Loucy (cell line): ENCODE measurements at regions not wholly inside any gene's neighbourhood (a gene's known extent, or its start where the extent isn't known, plus 50 kb on each side); places are given as distances from the start of the nearest gene placed in this dataset.

Experiments
- H2AFZ ChIP-seq: fragments of 200-600 bp; sonication (generic); 2 replicates; pipeline ENCODE4 v1.6.0; 2016; ENCODE audit warnings: antibody characterized with exemption, mild to moderate bottlenecking, low read length, moderate library complexity
- H3F3A ChIP-seq: fragments of 200-600 bp; 2 replicates; pipeline ENCODE4 v1.6.0; 2016; ENCODE audit warnings: antibody characterized with exemption, low read depth, mild to moderate bottlenecking
- H3K27me3 ChIP-seq: fragments of 200-600 bp; sonication (generic); 2 replicates; pipeline ENCODE4 v1.6.1; 2014; ENCODE audit warnings: low read length, mild to moderate bottlenecking; ENCODE audit not compliant: insufficient read depth, poor library complexity, severe bottlenecking
- H3K36me3 ChIP-seq: fragments of 200-600 bp; sonication (generic); 2 replicates; pipeline ENCODE4 v1.6.1; 2016; ENCODE audit warnings: low read length; ENCODE audit not compliant: insufficient read depth
- H3K4me1 ChIP-seq: fragments of 200-600 bp; sonication (generic); 2 replicates; pipeline ENCODE4 v1.5.1; 2014; ENCODE audit warnings: low read length, mild to moderate bottlenecking; ENCODE audit not compliant: insufficient read depth, poor library complexity, severe bottlenecking
- H3K4me2 ChIP-seq: fragments of 200-600 bp; sonication (generic); 2 replicates; pipeline ENCODE4 v1.6.0; 2014; ENCODE audit warnings: antibody characterized with exemption, low read length, low read depth, mild to moderate bottlenecking; ENCODE audit not compliant: poor library complexity, severe bottlenecking
- H3K4me3 ChIP-seq: fragments of 200-600 bp; sonication (generic); 2 replicates; pipeline ENCODE4 v1.5.1; 2014; ENCODE audit warnings: low read length, mild to moderate bottlenecking, mixed read lengths; ENCODE audit not compliant: poor library complexity, severe bottlenecking
- H3K79me2 ChIP-seq: fragments of 200-600 bp; sonication (generic); 2 replicates; pipeline ENCODE4 v1.6.1; 2014; ENCODE audit warnings: low read length; ENCODE audit not compliant: insufficient read depth
- H3K9ac ChIP-seq: fragments of 200-600 bp; sonication (generic); 2 replicates; pipeline ENCODE4 v1.6.0; 2014; ENCODE audit warnings: mild to moderate bottlenecking, low read depth, low read length, moderate library complexity; ENCODE audit not compliant: poor library complexity, severe bottlenecking
- H3K9me2 ChIP-seq: fragments of 200-600 bp; sonication (generic); replicated peaks from 2 replicates; pipeline ENCODE4 v1.6.1; 2016; ENCODE audit warnings: low read depth, low read length, mixed read lengths
- H3K9me3 ChIP-seq: fragments of 200-600 bp; sonication (generic); 2 replicates; pipeline ENCODE4 v1.6.1; 2014; ENCODE audit warnings: mild to moderate bottlenecking, antibody characterized with exemption, low read length, low read depth; ENCODE audit not compliant: insufficient read depth
- H4K20me1 ChIP-seq: fragments of 200-600 bp; sonication (generic); 2 replicates; pipeline ENCODE4 v1.6.0; 2014; ENCODE audit warnings: antibody characterized with exemption, low read length, mild to moderate bottlenecking; ENCODE audit not compliant: insufficient read depth, poor library complexity, severe bottlenecking
- EZH2phosphoT487 ChIP-seq: fragments of 200-600 bp; IDR thresholded peaks from 2 replicates; pipeline ENCODE4 v1.6.1; 2018; ENCODE audit warnings: antibody characterized with exemption, mild to moderate bottlenecking, moderate library complexity, borderline replicate concordance
- TF ChIP-seq, protein P1 (sequence below): fragments of 200-600 bp; sonication (generic); conservative IDR thresholded peaks from 2 replicates; pipeline ENCODE4 v1.5.1; 2014; ENCODE audit warnings: mild to moderate bottlenecking, antibody characterized with exemption, low read length

DNA sequence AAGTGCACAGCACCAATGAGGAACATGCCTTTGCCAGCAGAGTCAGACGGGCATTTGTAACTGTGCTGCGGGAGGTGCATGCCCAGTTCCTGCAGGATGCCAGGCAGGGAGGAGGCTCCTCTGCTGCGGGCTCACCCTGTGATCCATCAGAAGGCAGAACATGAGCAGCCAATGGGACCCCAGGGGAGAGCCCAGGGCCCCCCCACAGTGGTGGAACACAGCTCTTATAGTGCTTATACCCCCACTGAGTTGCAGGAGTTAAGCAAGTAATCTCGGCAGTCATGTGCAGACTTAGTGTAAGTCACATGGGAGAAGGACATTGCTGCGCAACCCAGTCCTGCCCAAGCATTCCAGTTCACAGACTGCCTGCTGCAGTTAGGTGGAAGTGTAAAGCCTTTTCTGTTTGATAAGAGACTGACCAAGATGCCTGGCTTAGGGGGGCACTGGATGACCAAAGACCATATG lies 120.3 kb upstream of the TMEM106B start:
- Histone ChIP-seq H3K79me2 (no peaks in the 10 kb centered on the region), H3K9me2 (0 out of 2 replicates have a peak, but pooled peaks cover 5% of the 10 kb centered on the region), H3K27me3 (no peaks in the 10 kb centered on the region), H3K9ac (no peak overlapping the region), H2AFZ (no peak overlapping the region), H3K4me3 (no peak overlapping the region), H3F3A (no peaks in the 10 kb centered on the region), H4K20me1 (no peaks in the 10 kb centered on the region), H3K36me3 (no peaks in the 10 kb centered on the region), H3K4me1 (no peaks in the 10 kb centered on the region), H3K4me2 (no peak overlapping the region), H3K9me3 (no peaks in the 10 kb centered on the region)
- TF ChIP-seq, protein P1, sequence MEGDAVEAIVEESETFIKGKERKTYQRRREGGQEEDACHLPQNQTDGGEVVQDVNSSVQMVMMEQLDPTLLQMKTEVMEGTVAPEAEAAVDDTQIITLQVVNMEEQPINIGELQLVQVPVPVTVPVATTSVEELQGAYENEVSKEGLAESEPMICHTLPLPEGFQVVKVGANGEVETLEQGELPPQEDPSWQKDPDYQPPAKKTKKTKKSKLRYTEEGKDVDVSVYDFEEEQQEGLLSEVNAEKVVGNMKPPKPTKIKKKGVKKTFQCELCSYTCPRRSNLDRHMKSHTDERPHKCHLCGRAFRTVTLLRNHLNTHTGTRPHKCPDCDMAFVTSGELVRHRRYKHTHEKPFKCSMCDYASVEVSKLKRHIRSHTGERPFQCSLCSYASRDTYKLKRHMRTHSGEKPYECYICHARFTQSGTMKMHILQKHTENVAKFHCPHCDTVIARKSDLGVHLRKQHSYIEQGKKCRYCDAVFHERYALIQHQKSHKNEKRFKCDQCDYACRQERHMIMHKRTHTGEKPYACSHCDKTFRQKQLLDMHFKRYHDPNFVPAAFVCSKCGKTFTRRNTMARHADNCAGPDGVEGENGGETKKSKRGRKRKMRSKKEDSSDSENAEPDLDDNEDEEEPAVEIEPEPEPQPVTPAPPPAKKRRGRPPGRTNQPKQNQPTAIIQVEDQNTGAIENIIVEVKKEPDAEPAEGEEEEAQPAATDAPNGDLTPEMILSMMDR = no peak
- TF ChIP-seq EZH2phosphoT487 = no peak

DNA sequence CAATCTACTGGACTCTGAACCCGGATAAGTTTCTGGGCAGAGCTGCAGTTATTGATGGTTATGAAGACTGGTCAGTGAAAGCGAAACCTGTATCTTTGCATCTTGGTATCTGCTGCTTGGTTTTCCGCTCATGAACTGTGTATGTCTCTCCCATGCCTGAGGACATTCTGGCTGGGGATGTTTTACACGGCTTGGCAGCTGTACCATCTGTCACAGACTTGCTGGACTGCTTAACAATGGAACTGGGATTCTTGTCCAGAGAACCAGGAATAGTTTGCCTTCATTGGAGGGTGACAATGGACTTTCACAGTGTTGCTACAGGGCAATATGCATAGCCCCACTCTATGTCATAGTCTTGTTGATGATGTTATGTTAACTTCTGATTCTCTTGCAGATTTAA lies 119.9 kb upstream of the TMEM106B start:
- Histone ChIP-seq H3K9me3 (no peaks in the 10 kb centered on the region), H3K4me1 (no peaks in the 10 kb centered on the region), H3K4me2 (no peak overlapping the region), H3K79me2 (no peaks in the 10 kb centered on the region), H3K36me3 (no peaks in the 10 kb centered on the region), H3K9me2 (0 out of 2 replicates have a peak, but pooled peaks cover 5% of the 10 kb centered on the region), H3K4me3 (no peak overlapping the region), H4K20me1 (no peaks in the 10 kb centered on the region), H2AFZ (no peak overlapping the region), H3F3A (no peaks in the 10 kb centered on the region), H3K27me3 (no peaks in the 10 kb centered on the region), H3K9ac (no peak overlapping the region)
- no peak for TF ChIP-seq EZH2phosphoT487
- TF ChIP-seq, protein P1 = no peak

DNA sequence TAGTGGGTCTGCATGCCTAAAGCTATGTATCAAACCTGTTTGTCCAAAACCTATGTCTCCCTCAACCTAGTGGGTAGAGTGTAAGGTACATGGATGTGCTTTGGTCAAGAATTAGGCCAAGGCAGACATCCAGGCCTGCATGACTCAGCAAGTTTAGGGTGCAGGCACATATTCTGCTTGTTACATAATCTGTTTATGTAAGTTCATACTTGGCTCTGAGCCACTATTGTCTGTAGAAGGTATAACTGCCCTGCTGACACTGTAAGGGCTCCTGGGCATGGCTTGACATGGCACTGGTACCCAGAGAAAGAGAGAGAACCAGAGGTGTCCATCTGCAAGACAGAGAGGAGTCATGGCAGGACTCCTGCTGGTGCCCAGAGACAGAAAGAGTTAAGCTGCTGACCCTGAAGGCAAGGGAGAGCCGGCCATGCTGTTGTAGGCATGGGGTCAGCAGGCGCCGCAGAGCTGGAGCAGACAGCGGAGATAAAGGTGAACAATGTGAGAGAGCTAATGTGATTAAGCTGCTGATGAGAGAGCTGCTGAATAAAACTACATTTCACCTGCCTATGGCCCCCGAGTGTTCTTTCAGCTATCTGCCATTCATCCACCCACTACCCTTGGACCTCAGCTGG lies 118.5 kb upstream of the TMEM106B start:
- TF ChIP-seq, protein P1 = no peak
- no peak for TF ChIP-seq EZH2phosphoT487
- Histone ChIP-seq H3K9me3 (no peaks in the 10 kb centered on the region), H3K9ac (no peak overlapping the region), H4K20me1 (no peaks in the 10 kb centered on the region), H2AFZ (no peak overlapping the region), H3K4me3 (no peak overlapping the region), H3F3A (no peaks in the 10 kb centered on the region), H3K27me3 (no peaks in the 10 kb centered on the region), H3K4me2 (no peak overlapping the region), H3K36me3 (no peaks in the 10 kb centered on the region), H3K4me1 (no peaks in the 10 kb centered on the region), H3K79me2 (no peaks in the 10 kb centered on the region), H3K9me2 (0 out of 2 replicates have a peak, but pooled peaks cover 5% of the 10 kb centered on the region)
